WTC11 (cell line): ENCODE measurements at regions not wholly inside any gene's neighbourhood (a gene's known extent, or its start where the extent isn't known, plus 50 kb on each side); places are given as distances from the start of the nearest gene placed in this dataset.

Source experiments
- ATAC-seq: fragments of 200-7000 bp; cut with Tn5 transposase; 2 replicates; pipeline ENCODE4 v1.10.0; 2021; ENCODE audit warnings: mild to moderate bottlenecking, moderate library complexity
- CTCF ChIA-PET: fragments of 300-600 bp; sonication (Branson Sonifier 250); formaldehyde crosslinking; loops from one replicate; lab custom pipeline; 2021; ENCODE audit warnings: antibody characterized with exemption; lab: Charles Lee
- POLR2A ChIA-PET: fragments of 350-600 bp; sonication (Branson Sonifier 250); formaldehyde crosslinking; loops from one replicate; lab custom pipeline; 2021; ENCODE audit warnings: antibody characterized with exemption; lab: Charles Lee
- DNase-seq: peaks from one replicate; pipeline ENCODE4 v3.0.0; 2021; ENCODE audit warnings: low spot score
- H3K27ac Mint-ChIP-seq: 2 replicates; pipeline ENCODE4 v1.8.0; 2021; ENCODE audit warnings: mixed read lengths
- H3K27me3 Mint-ChIP-seq: 2 replicates; pipeline ENCODE4 v1.8.0; 2021; ENCODE audit warnings: low read depth, mild to moderate bottlenecking, moderate library complexity, mixed read lengths
- H3K36me3 Mint-ChIP-seq: 2 replicates; pipeline ENCODE4 v1.8.0; 2021; ENCODE audit warnings: mixed read lengths
- H3K4me1 Mint-ChIP-seq: 2 replicates; pipeline ENCODE4 v1.8.0; 2022; ENCODE audit warnings: mixed read lengths
- H3K4me3 Mint-ChIP-seq: 2 replicates; pipeline ENCODE4 v1.8.0; 2021; ENCODE audit warnings: mild to moderate bottlenecking, moderate library complexity, mixed read lengths
- H3K9me3 Mint-ChIP-seq: 2 replicates; pipeline ENCODE4 v1.8.0; 2021; ENCODE audit warnings: mixed read lengths
- MYBL2 ChIP-seq: sonication (generic); formaldehyde crosslinking; IDR thresholded peaks from 2 replicates; pipeline ENCODE4 v1.8.1; 2023; ENCODE audit warnings: mild to moderate bottlenecking, moderate library complexity, missing genetic modification reagents
- NFYB ChIP-seq: sonication (generic); formaldehyde crosslinking; conservative IDR thresholded peaks from 2 replicates; pipeline ENCODE4 v1.8.0; 2022; ENCODE audit warnings: low read depth, missing genetic modification reagents
- NR2C2 ChIP-seq: sonication (generic); formaldehyde crosslinking; IDR thresholded peaks from 2 replicates; pipeline ENCODE4 v1.8.0; 2022; ENCODE audit warnings: mild to moderate bottlenecking, missing genetic modification reagents
- SMAD3 ChIP-seq: sonication (generic); formaldehyde crosslinking; IDR thresholded peaks from 2 replicates; pipeline ENCODE4 v1.8.0; 2022; ENCODE audit warnings: missing genetic modification reagents, mild to moderate bottlenecking, borderline replicate concordance
- ZNF317 ChIP-seq: sonication (generic); formaldehyde crosslinking; IDR thresholded peaks from 2 replicates; pipeline ENCODE4 v1.8.1; 2023; ENCODE audit warnings: low read depth, mild to moderate bottlenecking, moderate library complexity, missing genetic modification reagents, borderline replicate concordance
- ZNF396 ChIP-seq: fragments of 250-450 bp; sonication (Bioruptor Pico); IDR thresholded peaks from 2 replicates; pipeline ENCODE4 v1.8.0; 2021; ENCODE audit warnings: mild to moderate bottlenecking, moderate library complexity, borderline replicate concordance
- TF ChIP-seq, protein P1 (sequence below): sonication (generic); formaldehyde crosslinking; IDR thresholded peaks from 2 replicates; pipeline ENCODE4 v1.8.1; 2022; ENCODE audit warnings: missing genetic modification reagents, borderline replicate concordance
- TF ChIP-seq, protein P2 (sequence below): sonication (generic); formaldehyde crosslinking; IDR thresholded peaks from 2 replicates; pipeline ENCODE4 v1.8.0; 2022; ENCODE audit warnings: mild to moderate bottlenecking, missing genetic modification reagents
- TF ChIP-seq, protein P3 (sequence below): sonication (generic); formaldehyde crosslinking; conservative IDR thresholded peaks from 2 replicates; pipeline ENCODE4 v1.8.1; 2023; ENCODE audit warnings: mild to moderate bottlenecking, low read depth, missing genetic modification reagents, moderate library complexity
- TF ChIP-seq, protein P4 (sequence below): sonication (generic); formaldehyde crosslinking; IDR thresholded peaks from 2 replicates; pipeline ENCODE4 v1.8.1; 2023; ENCODE audit warnings: mild to moderate bottlenecking, missing genetic modification reagents
- TF ChIP-seq, protein P5 (sequence below): fragments of 250-450 bp; sonication (Bioruptor Pico); IDR thresholded peaks from 2 replicates; pipeline ENCODE4 v2.1.2; 2022; ENCODE audit warnings: mild to moderate bottlenecking, moderate library complexity
- TF ChIP-seq, protein P6 (sequence below): sonication (generic); formaldehyde crosslinking; IDR thresholded peaks from 2 replicates; pipeline ENCODE4 v1.8.1; 2023; ENCODE audit warnings: mild to moderate bottlenecking, moderate library complexity, missing genetic modification reagents
- TF ChIP-seq, protein P7 (sequence below): fragments of 250-450 bp; sonication (Bioruptor Pico); IDR thresholded peaks from 2 replicates; pipeline ENCODE4 v1.9.0; 2021; ENCODE audit warnings: moderate library complexity, mild to moderate bottlenecking, inconsistent platforms, borderline replicate concordance
- TF ChIP-seq, protein P8 (sequence below): sonication (generic); formaldehyde crosslinking; IDR thresholded peaks from 2 replicates; pipeline ENCODE4 v1.8.1; 2022; ENCODE audit warnings: mild to moderate bottlenecking, missing genetic modification reagents, moderate library complexity, borderline replicate concordance
- TF ChIP-seq, protein P9 (sequence below): fragments of 250-450 bp; sonication (Bioruptor Pico); IDR thresholded peaks from 2 replicates; pipeline ENCODE4 v1.9.0; 2021; ENCODE audit warnings: mild to moderate bottlenecking, borderline replicate concordance

DNA sequence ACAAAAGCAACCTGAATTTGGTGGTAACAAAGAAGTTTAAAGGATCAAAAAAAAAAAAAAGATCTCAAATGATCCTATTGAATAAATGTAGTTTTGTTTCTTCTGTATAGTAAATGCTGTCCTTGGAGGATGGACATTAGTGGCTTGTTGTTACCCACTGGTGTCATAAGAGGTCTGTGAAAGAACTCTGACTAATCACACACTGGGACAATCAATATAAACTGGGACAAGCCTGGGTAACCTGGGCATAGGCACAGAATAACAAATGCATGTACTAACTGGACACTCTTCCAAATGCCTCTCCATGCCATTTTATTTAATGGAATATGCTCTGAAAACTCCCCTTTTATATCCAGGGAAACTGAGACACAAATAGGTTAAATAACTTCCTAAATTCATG is 241.4 kb downstream of the DOK5 start:
- CTCF ChIA-PET = no interaction called here
- no peak overlapping the region for H3K27ac Mint-ChIP-seq
- H3K9me3 Mint-ChIP-seq = peaks cover 79% of the 10 kb centered on the region
- TF ChIP-seq, protein P1, sequence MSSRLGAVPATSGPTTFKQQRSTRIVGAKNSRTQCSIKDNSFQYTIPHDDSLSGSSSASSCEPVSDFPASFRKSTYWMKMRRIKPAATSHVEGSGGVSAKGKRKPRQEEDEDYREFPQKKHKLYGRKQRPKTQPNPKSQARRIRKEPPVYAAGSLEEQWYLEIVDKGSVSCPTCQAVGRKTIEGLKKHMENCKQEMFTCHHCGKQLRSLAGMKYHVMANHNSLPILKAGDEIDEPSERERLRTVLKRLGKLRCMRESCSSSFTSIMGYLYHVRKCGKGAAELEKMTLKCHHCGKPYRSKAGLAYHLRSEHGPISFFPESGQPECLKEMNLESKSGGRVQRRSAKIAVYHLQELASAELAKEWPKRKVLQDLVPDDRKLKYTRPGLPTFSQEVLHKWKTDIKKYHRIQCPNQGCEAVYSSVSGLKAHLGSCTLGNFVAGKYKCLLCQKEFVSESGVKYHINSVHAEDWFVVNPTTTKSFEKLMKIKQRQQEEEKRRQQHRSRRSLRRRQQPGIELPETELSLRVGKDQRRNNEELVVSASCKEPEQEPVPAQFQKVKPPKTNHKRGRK (CRISPR knock-in tag) = no peak
- TF ChIP-seq, protein P2, sequence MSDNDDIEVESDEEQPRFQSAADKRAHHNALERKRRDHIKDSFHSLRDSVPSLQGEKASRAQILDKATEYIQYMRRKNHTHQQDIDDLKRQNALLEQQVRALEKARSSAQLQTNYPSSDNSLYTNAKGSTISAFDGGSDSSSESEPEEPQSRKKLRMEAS (CRISPR knock-in tag) = no peak
- TF ChIP-seq ZNF396 (CRISPR knock-in tag) (no peak), MYBL2 (CRISPR knock-in tag) (no peak), NR2C2 (CRISPR knock-in tag) (no peak)
- TF ChIP-seq, protein P3, sequence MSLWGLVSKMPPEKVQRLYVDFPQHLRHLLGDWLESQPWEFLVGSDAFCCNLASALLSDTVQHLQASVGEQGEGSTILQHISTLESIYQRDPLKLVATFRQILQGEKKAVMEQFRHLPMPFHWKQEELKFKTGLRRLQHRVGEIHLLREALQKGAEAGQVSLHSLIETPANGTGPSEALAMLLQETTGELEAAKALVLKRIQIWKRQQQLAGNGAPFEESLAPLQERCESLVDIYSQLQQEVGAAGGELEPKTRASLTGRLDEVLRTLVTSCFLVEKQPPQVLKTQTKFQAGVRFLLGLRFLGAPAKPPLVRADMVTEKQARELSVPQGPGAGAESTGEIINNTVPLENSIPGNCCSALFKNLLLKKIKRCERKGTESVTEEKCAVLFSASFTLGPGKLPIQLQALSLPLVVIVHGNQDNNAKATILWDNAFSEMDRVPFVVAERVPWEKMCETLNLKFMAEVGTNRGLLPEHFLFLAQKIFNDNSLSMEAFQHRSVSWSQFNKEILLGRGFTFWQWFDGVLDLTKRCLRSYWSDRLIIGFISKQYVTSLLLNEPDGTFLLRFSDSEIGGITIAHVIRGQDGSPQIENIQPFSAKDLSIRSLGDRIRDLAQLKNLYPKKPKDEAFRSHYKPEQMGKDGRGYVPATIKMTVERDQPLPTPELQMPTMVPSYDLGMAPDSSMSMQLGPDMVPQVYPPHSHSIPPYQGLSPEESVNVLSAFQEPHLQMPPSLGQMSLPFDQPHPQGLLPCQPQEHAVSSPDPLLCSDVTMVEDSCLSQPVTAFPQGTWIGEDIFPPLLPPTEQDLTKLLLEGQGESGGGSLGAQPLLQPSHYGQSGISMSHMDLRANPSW (CRISPR knock-in tag) = no peak
- TF ChIP-seq, protein P4, sequence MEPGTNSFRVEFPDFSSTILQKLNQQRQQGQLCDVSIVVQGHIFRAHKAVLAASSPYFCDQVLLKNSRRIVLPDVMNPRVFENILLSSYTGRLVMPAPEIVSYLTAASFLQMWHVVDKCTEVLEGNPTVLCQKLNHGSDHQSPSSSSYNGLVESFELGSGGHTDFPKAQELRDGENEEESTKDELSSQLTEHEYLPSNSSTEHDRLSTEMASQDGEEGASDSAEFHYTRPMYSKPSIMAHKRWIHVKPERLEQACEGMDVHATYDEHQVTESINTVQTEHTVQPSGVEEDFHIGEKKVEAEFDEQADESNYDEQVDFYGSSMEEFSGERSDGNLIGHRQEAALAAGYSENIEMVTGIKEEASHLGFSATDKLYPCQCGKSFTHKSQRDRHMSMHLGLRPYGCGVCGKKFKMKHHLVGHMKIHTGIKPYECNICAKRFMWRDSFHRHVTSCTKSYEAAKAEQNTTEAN = no peak
- ATAC-seq (no peak), DNase-seq (no peak)
- no peaks in the 10 kb centered on the region for H3K4me1 Mint-ChIP-seq
- H3K36me3 Mint-ChIP-seq = peaks cover 61% of the 10 kb centered on the region
- no peak overlapping the region for H3K4me3 Mint-ChIP-seq
- peaks cover 11% of the 10 kb centered on the region for H3K27me3 Mint-ChIP-seq
- POLR2A ChIA-PET = no interaction called here

DNA sequence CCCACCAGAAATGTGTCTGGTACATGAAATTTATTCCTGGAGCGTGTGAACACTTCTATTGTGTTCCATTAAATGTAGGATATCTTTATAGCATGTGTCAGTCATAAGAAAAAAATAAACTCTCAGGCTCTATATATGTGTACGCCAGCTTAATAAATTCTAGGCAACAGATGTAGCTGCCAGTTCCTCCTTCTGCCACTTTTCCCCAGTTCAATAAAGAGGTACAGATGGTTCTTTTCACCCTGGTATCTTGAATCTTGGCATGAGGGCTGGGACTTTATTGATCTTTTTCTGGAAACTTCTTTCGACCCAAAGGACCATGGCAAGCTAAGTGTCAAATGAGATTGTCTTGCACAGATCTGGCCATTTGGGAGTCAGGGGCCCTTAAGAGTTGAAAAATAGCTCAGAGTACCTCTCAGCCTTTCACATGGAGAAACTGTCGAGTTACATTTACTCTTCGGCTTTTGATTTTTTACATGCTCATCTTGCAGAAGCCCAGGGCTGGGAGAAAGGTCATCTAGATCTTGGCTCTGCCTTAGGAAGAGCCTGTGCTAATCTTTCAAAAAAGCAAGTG is 240.9 kb downstream of the DOK5 start:
- Mint-ChIP-seq H3K36me3 (peaks cover 61% of the 10 kb centered on the region), H3K27me3 (peaks cover 10% of the 10 kb centered on the region), H3K27ac (no peak overlapping the region), H3K9me3 (peaks cover 79% of the 10 kb centered on the region), H3K4me1 (no peaks in the 10 kb centered on the region), H3K4me3 (no peak overlapping the region)
- DNase-seq = no peak
- POLR2A ChIA-PET = no interaction called here
- CTCF ChIA-PET = no interaction called here
- no peak for ATAC-seq
- TF ChIP-seq, protein P5, sequence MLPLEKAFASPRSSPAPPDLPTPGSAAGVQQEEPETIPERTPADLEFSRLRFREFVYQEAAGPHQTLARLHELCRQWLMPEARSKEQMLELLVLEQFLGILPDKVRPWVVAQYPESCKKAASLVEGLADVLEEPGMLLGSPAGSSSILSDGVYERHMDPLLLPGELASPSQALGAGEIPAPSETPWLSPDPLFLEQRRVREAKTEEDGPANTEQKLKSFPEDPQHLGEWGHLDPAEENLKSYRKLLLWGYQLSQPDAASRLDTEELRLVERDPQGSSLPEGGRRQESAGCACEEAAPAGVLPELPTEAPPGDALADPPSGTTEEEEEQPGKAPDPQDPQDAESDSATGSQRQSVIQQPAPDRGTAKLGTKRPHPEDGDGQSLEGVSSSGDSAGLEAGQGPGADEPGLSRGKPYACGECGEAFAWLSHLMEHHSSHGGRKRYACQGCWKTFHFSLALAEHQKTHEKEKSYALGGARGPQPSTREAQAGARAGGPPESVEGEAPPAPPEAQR (CRISPR knock-in tag) = no peak
- TF ChIP-seq, protein P6, sequence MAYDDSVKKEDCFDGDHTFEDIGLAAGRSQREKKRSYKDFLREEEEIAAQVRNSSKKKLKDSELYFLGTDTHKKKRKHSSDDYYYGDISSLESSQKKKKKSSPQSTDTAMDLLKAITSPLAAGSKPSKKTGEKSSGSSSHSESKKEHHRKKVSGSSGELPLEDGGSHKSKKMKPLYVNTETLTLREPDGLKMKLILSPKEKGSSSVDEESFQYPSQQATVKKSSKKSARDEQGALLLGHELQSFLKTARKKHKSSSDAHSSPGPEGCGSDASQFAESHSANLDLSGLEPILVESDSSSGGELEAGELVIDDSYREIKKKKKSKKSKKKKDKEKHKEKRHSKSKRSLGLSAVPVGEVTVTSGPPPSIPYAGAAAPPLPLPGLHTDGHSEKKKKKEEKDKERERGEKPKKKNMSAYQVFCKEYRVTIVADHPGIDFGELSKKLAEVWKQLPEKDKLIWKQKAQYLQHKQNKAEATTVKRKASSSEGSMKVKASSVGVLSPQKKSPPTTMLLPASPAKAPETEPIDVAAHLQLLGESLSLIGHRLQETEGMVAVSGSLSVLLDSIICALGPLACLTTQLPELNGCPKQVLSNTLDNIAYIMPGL (CRISPR knock-in tag) = no peak
- TF ChIP-seq, protein P7, sequence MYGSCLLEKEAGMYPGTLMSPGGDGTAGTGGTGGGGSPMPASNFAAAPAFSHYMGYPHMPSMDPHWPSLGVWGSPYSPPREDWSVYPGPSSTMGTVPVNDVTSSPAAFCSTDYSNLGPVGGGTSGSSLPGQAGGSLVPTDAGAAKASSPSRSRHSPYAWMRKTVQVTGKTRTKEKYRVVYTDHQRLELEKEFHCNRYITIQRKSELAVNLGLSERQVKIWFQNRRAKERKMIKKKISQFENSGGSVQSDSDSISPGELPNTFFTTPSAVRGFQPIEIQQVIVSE (CRISPR knock-in tag) = no peak
- TF ChIP-seq, protein P1 (CRISPR knock-in tag) = no peak
- TF ChIP-seq, protein P8, sequence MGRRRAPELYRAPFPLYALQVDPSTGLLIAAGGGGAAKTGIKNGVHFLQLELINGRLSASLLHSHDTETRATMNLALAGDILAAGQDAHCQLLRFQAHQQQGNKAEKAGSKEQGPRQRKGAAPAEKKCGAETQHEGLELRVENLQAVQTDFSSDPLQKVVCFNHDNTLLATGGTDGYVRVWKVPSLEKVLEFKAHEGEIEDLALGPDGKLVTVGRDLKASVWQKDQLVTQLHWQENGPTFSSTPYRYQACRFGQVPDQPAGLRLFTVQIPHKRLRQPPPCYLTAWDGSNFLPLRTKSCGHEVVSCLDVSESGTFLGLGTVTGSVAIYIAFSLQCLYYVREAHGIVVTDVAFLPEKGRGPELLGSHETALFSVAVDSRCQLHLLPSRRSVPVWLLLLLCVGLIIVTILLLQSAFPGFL (CRISPR knock-in tag) = no peak
- no peak for TF ChIP-seq SMAD3 (CRISPR knock-in tag)
- TF ChIP-seq ZNF317 (CRISPR knock-in tag) = no peak
- TF ChIP-seq, protein P9, sequence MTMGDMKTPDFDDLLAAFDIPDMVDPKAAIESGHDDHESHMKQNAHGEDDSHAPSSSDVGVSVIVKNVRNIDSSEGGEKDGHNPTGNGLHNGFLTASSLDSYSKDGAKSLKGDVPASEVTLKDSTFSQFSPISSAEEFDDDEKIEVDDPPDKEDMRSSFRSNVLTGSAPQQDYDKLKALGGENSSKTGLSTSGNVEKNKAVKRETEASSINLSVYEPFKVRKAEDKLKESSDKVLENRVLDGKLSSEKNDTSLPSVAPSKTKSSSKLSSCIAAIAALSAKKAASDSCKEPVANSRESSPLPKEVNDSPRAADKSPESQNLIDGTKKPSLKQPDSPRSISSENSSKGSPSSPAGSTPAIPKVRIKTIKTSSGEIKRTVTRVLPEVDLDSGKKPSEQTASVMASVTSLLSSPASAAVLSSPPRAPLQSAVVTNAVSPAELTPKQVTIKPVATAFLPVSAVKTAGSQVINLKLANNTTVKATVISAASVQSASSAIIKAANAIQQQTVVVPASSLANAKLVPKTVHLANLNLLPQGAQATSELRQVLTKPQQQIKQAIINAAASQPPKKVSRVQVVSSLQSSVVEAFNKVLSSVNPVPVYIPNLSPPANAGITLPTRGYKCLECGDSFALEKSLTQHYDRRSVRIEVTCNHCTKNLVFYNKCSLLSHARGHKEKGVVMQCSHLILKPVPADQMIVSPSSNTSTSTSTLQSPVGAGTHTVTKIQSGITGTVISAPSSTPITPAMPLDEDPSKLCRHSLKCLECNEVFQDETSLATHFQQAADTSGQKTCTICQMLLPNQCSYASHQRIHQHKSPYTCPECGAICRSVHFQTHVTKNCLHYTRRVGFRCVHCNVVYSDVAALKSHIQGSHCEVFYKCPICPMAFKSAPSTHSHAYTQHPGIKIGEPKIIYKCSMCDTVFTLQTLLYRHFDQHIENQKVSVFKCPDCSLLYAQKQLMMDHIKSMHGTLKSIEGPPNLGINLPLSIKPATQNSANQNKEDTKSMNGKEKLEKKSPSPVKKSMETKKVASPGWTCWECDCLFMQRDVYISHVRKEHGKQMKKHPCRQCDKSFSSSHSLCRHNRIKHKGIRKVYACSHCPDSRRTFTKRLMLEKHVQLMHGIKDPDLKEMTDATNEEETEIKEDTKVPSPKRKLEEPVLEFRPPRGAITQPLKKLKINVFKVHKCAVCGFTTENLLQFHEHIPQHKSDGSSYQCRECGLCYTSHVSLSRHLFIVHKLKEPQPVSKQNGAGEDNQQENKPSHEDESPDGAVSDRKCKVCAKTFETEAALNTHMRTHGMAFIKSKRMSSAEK = no peak
- no peak for TF ChIP-seq NFYB (CRISPR knock-in tag)
